WTC11 (cell line): ENCODE measurements at regions not wholly inside any gene's neighbourhood (a gene's known extent, or its start where the extent isn't known, plus 50 kb on each side); places are given as distances from the start of the nearest gene placed in this dataset.

ENCODE experiments used
- ATAC-seq: fragments of 200-7000 bp; cut with Tn5 transposase; 2 replicates; pipeline ENCODE4 v1.10.0; 2021; ENCODE audit warnings: mild to moderate bottlenecking, moderate library complexity
- CTCF ChIA-PET: fragments of 300-600 bp; sonication (Branson Sonifier 250); formaldehyde crosslinking; loops from one replicate; lab custom pipeline; 2021; ENCODE audit warnings: antibody characterized with exemption; lab: Charles Lee
- POLR2A ChIA-PET: fragments of 350-600 bp; sonication (Branson Sonifier 250); formaldehyde crosslinking; loops from one replicate; lab custom pipeline; 2021; ENCODE audit warnings: antibody characterized with exemption; lab: Charles Lee
- DNase-seq: peaks from one replicate; pipeline ENCODE4 v3.0.0; 2021; ENCODE audit warnings: low spot score
- H3K27ac Mint-ChIP-seq: 2 replicates; pipeline ENCODE4 v1.8.0; 2021; ENCODE audit warnings: mixed read lengths
- H3K27me3 Mint-ChIP-seq: 2 replicates; pipeline ENCODE4 v1.8.0; 2021; ENCODE audit warnings: low read depth, mild to moderate bottlenecking, moderate library complexity, mixed read lengths
- H3K36me3 Mint-ChIP-seq: 2 replicates; pipeline ENCODE4 v1.8.0; 2021; ENCODE audit warnings: mixed read lengths
- H3K4me1 Mint-ChIP-seq: 2 replicates; pipeline ENCODE4 v1.8.0; 2022; ENCODE audit warnings: mixed read lengths
- H3K4me3 Mint-ChIP-seq: 2 replicates; pipeline ENCODE4 v1.8.0; 2021; ENCODE audit warnings: mild to moderate bottlenecking, moderate library complexity, mixed read lengths
- H3K9me3 Mint-ChIP-seq: 2 replicates; pipeline ENCODE4 v1.8.0; 2021; ENCODE audit warnings: mixed read lengths
- CBFB ChIP-seq: sonication (generic); formaldehyde crosslinking; IDR thresholded peaks from 2 replicates; pipeline ENCODE4 v1.8.1; 2022; ENCODE audit warnings: mild to moderate bottlenecking, low read depth, missing genetic modification reagents
- CREB1 ChIP-seq: sonication (generic); formaldehyde crosslinking; IDR thresholded peaks from 2 replicates; pipeline ENCODE4 v1.8.0; 2023; ENCODE audit warnings: mild to moderate bottlenecking, missing genetic modification reagents
- CREM ChIP-seq: sonication (generic); formaldehyde crosslinking; IDR thresholded peaks from 2 replicates; pipeline ENCODE4 v1.8.1; 2022; ENCODE audit warnings: mild to moderate bottlenecking, missing genetic modification reagents, moderate library complexity
- EMX1 ChIP-seq: fragments of 250-450 bp; sonication (Bioruptor Pico); IDR thresholded peaks from 2 replicates; pipeline ENCODE4 v1.8.0; 2021; ENCODE audit warnings: mild to moderate bottlenecking
- FOXP1 ChIP-seq: sonication (generic); formaldehyde crosslinking; IDR thresholded peaks from 2 replicates; pipeline ENCODE4 v1.8.0; 2022; ENCODE audit warnings: missing genetic modification reagents, mild to moderate bottlenecking, moderate library complexity, borderline replicate concordance
- GABPB1 ChIP-seq: sonication (generic); formaldehyde crosslinking; IDR thresholded peaks from 2 replicates; pipeline ENCODE4 v1.8.1; 2023; ENCODE audit warnings: mild to moderate bottlenecking, missing genetic modification reagents
- GRHL2 ChIP-seq: fragments of 250-450 bp; sonication (Bioruptor Pico); IDR thresholded peaks from 2 replicates; pipeline ENCODE4 v1.8.0; 2022; ENCODE audit warnings: mild to moderate bottlenecking, moderate library complexity; ENCODE audit not compliant: insufficient replicate concordance, severe bottlenecking
- GTF2I ChIP-seq: fragments of 250-450 bp; sonication (Bioruptor Pico); conservative IDR thresholded peaks from 2 replicates; pipeline ENCODE4 v1.4.0; 2021; ENCODE audit warnings: mild to moderate bottlenecking
- HMGXB4 ChIP-seq: sonication (generic); formaldehyde crosslinking; IDR thresholded peaks from 2 replicates; pipeline ENCODE4 v1.8.1; 2023; ENCODE audit warnings: mild to moderate bottlenecking, moderate library complexity, missing genetic modification reagents
- IRF2 ChIP-seq: sonication (generic); formaldehyde crosslinking; IDR thresholded peaks from 2 replicates; pipeline ENCODE4 v1.8.0; 2022; ENCODE audit warnings: low read depth, missing genetic modification reagents, borderline replicate concordance
- KAT7 ChIP-seq: sonication (generic); formaldehyde crosslinking; IDR thresholded peaks from 2 replicates; pipeline ENCODE4 v1.8.1; 2023; ENCODE audit warnings: missing genetic modification reagents, mild to moderate bottlenecking, borderline replicate concordance
- MXD4 ChIP-seq: fragments of 250-450 bp; sonication (Bioruptor Pico); IDR thresholded peaks from 2 replicates; pipeline ENCODE4 v1.8.0; 2021; ENCODE audit warnings: mild to moderate bottlenecking, moderate library complexity, borderline replicate concordance
- NFATC4 ChIP-seq: fragments of 250-450 bp; sonication (Bioruptor Pico); IDR thresholded peaks from 2 replicates; pipeline ENCODE4 v1.9.0; 2021; ENCODE audit warnings: mild to moderate bottlenecking
- NFYB ChIP-seq: sonication (generic); formaldehyde crosslinking; conservative IDR thresholded peaks from 2 replicates; pipeline ENCODE4 v1.8.0; 2022; ENCODE audit warnings: low read depth, missing genetic modification reagents
- NR2C2 ChIP-seq: sonication (generic); formaldehyde crosslinking; IDR thresholded peaks from 2 replicates; pipeline ENCODE4 v1.8.0; 2022; ENCODE audit warnings: mild to moderate bottlenecking, missing genetic modification reagents
- OVOL2 ChIP-seq: fragments of 250-450 bp; sonication (Bioruptor Pico); IDR thresholded peaks from 2 replicates; pipeline ENCODE4 v1.9.0; 2021; ENCODE audit warnings: mild to moderate bottlenecking, borderline replicate concordance
- PREB ChIP-seq: sonication (generic); formaldehyde crosslinking; IDR thresholded peaks from 2 replicates; pipeline ENCODE4 v1.8.1; 2022; ENCODE audit warnings: mild to moderate bottlenecking, missing genetic modification reagents, moderate library complexity, borderline replicate concordance
- PRRX2 ChIP-seq: fragments of 250-450 bp; sonication (Bioruptor Pico); IDR thresholded peaks from 2 replicates; pipeline ENCODE4 v1.8.0; 2021; ENCODE audit warnings: mild to moderate bottlenecking
- TCF7 ChIP-seq: sonication (generic); formaldehyde crosslinking; IDR thresholded peaks from 2 replicates; pipeline ENCODE4 v1.8.0; 2022; ENCODE audit warnings: mild to moderate bottlenecking, low read depth, missing genetic modification reagents, moderate library complexity
- TP53 ChIP-seq: sonication (generic); formaldehyde crosslinking; IDR thresholded peaks from 2 replicates; pipeline ENCODE4 v1.8.1; 2023; ENCODE audit warnings: mild to moderate bottlenecking, missing genetic modification reagents
- USF2 ChIP-seq: sonication (generic); formaldehyde crosslinking; IDR thresholded peaks from 2 replicates; pipeline ENCODE4 v1.8.1; 2023; ENCODE audit warnings: mild to moderate bottlenecking, missing genetic modification reagents, moderate library complexity
- ZMAT4 ChIP-seq: fragments of 250-450 bp; sonication (Bioruptor Pico); IDR thresholded peaks from 2 replicates; pipeline ENCODE4 v1.9.0; 2021; ENCODE audit warnings: mild to moderate bottlenecking
- ZNF232 ChIP-seq: sonication (generic); formaldehyde crosslinking; IDR thresholded peaks from 2 replicates; pipeline ENCODE4 v1.8.0; 2022; ENCODE audit warnings: mild to moderate bottlenecking, missing genetic modification reagents
- ZNF281 ChIP-seq: sonication (generic); formaldehyde crosslinking; IDR thresholded peaks from 2 replicates; pipeline ENCODE4 v1.8.0; 2023; ENCODE audit warnings: mild to moderate bottlenecking, missing genetic modification reagents
- ZNF317 ChIP-seq: sonication (generic); formaldehyde crosslinking; IDR thresholded peaks from 2 replicates; pipeline ENCODE4 v1.8.1; 2023; ENCODE audit warnings: low read depth, mild to moderate bottlenecking, moderate library complexity, missing genetic modification reagents, borderline replicate concordance

- Mint-ChIP-seq H3K27ac (no peak overlapping the region), H3K4me3 (no peak overlapping the region), H3K36me3 (peaks cover 6% of the 10 kb centered on the region), H3K4me1 (peaks cover 25% of the 10 kb centered on the region), H3K27me3 (no peaks in the 10 kb centered on the region), H3K9me3 (0 out of 2 replicates have a peak, but pooled peaks cover 3% of the 10 kb centered on the region)
- TF ChIP-seq HMGXB4 (CRISPR knock-in tag), result no peak
- TF ChIP-seq USF2, result no peak
- no peak for TF ChIP-seq GTF2I (CRISPR knock-in tag)
- TF ChIP-seq NFYB, result no peak
- no peak for TF ChIP-seq GRHL2 (CRISPR knock-in tag)
- no peak for TF ChIP-seq GABPB1 (CRISPR knock-in tag)
- TF ChIP-seq IRF2 (CRISPR knock-in tag), result no peak
- TF ChIP-seq PREB (CRISPR knock-in tag), result no peak
- POLR2A ChIA-PET, result no interaction called here
- CTCF ChIA-PET, result interaction anchor here (0.7 kb wide), 1 partner anchor 52 kb away, joined by 3 read pairs; no protein-coding TSS in a partner anchor
- DNase-seq (no peak), ATAC-seq (no peak)
These were observed 83.2 kb upstream of the MGAT5 start for GRCh38 chr2:134170700-134171099.

GRCh38 chr2:134173338-134174016 lies 80.4 kb upstream of the MGAT5 start:
- Mint-ChIP-seq H3K9me3 (0 out of 2 replicates have a peak, but pooled peaks cover 3% of the 10 kb centered on the region), H3K36me3 (peaks cover 6% of the 10 kb centered on the region), H3K27me3 (no peaks in the 10 kb centered on the region), H3K27ac (no peak overlapping the region), H3K4me3 (no peak overlapping the region), H3K4me1 (peaks cover 36% of the 10 kb centered on the region)
- ChIA-PET CTCF (no interaction called here), POLR2A (no interaction called here)
- no peak for ATAC-seq
- TF ChIP-seq ZNF317 (CRISPR knock-in tag), result no peak
- TF ChIP-seq PRRX2, result no peak
- no peak for TF ChIP-seq TCF7 (CRISPR knock-in tag)
- TF ChIP-seq ZNF281 (CRISPR knock-in tag), result no peak
- no peak for TF ChIP-seq FOXP1 (CRISPR knock-in tag)
- no peak for TF ChIP-seq OVOL2
- TF ChIP-seq NFATC4, result no peak
- no peak for TF ChIP-seq KAT7 (CRISPR knock-in tag)
- no peak for TF ChIP-seq CBFB (CRISPR knock-in tag)
- no peak for TF ChIP-seq ZNF232 (CRISPR knock-in tag)
- no peak for TF ChIP-seq CREM
- TF ChIP-seq MXD4 (CRISPR knock-in tag), result no peak
- TF ChIP-seq NR2C2 (CRISPR knock-in tag), result no peak
- TF ChIP-seq EMX1 (CRISPR knock-in tag), result no peak
- no peak for TF ChIP-seq USF2
- no peak for TF ChIP-seq CREB1
- no peak for TF ChIP-seq TP53
- no peak for TF ChIP-seq ZMAT4 (CRISPR knock-in tag)
- no peak for DNase-seq
